K562 (cell line): ENCODE measurements at regions not wholly inside any gene's neighbourhood (a gene's known extent, or its start where the extent isn't known, plus 50 kb on each side); places are given as distances from the start of the nearest gene placed in this dataset.

Source experiments
- C11orf30 ChIP-seq: fragments of 450-650 bp; IDR thresholded peaks from 2 replicates; pipeline ENCODE4 v1.6.1; 2016; ENCODE audit warnings: low read depth, mild to moderate bottlenecking
- CAMTA2 ChIP-seq: fragments of 250-450 bp; sonication (Bioruptor Pico); conservative IDR thresholded peaks from 2 replicates; pipeline ENCODE4 v1.5.1; 2022
- CREM ChIP-seq: IDR thresholded peaks from 2 replicates; pipeline ENCODE4 v1.6.1; 2014; ENCODE audit warnings: antibody characterized with exemption, low read depth
- FOSL1 ChIP-seq: fragments of 200-800 bp; sonication (Bioruptor generic); conservative IDR thresholded peaks from 2 replicates; pipeline ENCODE4 v1.6.1; 2016; ENCODE audit warnings: missing genetic modification characterization, missing compliant biosample characterization
- FOXK2 ChIP-seq, 2 experiments: fragments of 450-650 bp; IDR thresholded peaks in 1 of 2; conservative IDR thresholded peaks in 1 of 2; 2 replicates each; pipeline ENCODE4 v1.6.1; 2016; ENCODE audit warnings: low read depth in 2 of 2, mild to moderate bottlenecking in 1 of 2
- HDAC1 ChIP-seq, 2 experiments: fragments of 450-650 bp; IDR thresholded peaks; 2 replicates each; pipeline ENCODE4 v1.6.1; 2016 to 2017; ENCODE audit warnings: inconsistent platforms in 1 of 2, mild to moderate bottlenecking in 1 of 2, moderate library complexity in 1 of 2
- ILK ChIP-seq: fragments of 450-650 bp; IDR thresholded peaks from 2 replicates; pipeline ENCODE4 v1.6.1; 2016; ENCODE audit warnings: missing genetic modification characterization, low read depth, mild to moderate bottlenecking, missing compliant biosample characterization, moderate library complexity, borderline replicate concordance
- KLF1 ChIP-seq: fragments of 450-650 bp; IDR thresholded peaks from 2 replicates; pipeline ENCODE4 v1.6.1; 2016; ENCODE audit warnings: missing genetic modification characterization, missing compliant biosample characterization
- L3MBTL2 ChIP-seq: fragments of 450-650 bp; IDR thresholded peaks from 2 replicates; pipeline ENCODE4 v1.6.1; 2016; ENCODE audit warnings: mild to moderate bottlenecking, moderate library complexity
- MAZ ChIP-seq, 2 experiments: fragments of 450-650 bp in 1 of 2; sonication (generic) in 1 of 2; formaldehyde crosslinking; IDR thresholded peaks in 1 of 2; conservative IDR thresholded peaks in 1 of 2; 2 replicates each; pipeline versions ENCODE4 v1.4.0 to v1.5.0; 2020; ENCODE audit warnings: mild to moderate bottlenecking in 1 of 2, missing genetic modification reagents in 1 of 2
- MTA3 ChIP-seq: fragments of 450-650 bp; formaldehyde crosslinking; IDR thresholded peaks from 2 replicates; pipeline ENCODE4 v1.6.1; 2017; ENCODE audit warnings: mild to moderate bottlenecking, borderline replicate concordance
- MYC ChIP-seq, 2 experiments: fragments of 250-450 bp in 1 of 2; sonication (Bioruptor Pico) in 1 of 2; IDR thresholded peaks; 2 replicates each; pipeline versions ENCODE4 v1.5.1 to v1.6.1; 2012 to 2021; ENCODE audit warnings: low read depth in 2 of 2, borderline replicate concordance in 1 of 2, improper control_type of control experiment in 1 of 2, low read length in 1 of 2, mild to moderate bottlenecking in 1 of 2, moderate library complexity in 1 of 2
- NBN ChIP-seq: fragments of 450-650 bp; IDR thresholded peaks from 2 replicates; pipeline ENCODE4 v1.6.1; 2016; ENCODE audit warnings: low read depth, mild to moderate bottlenecking
- NR2C2 ChIP-seq, 2 experiments: fragments of 200-800 bp in 1 of 2; sonication (Bioruptor generic) in 1 of 2; sonication (generic) in 1 of 2; formaldehyde crosslinking in 1 of 2; IDR thresholded peaks; 2 replicates each; pipeline versions ENCODE4 v1.6.1 to v1.8.0; 2016 to 2022; ENCODE audit warnings: mild to moderate bottlenecking in 1 of 2, missing compliant biosample characterization in 1 of 2, missing genetic modification characterization in 1 of 2, missing genetic modification reagents in 1 of 2
- PHF21A ChIP-seq: fragments of 450-650 bp; IDR thresholded peaks from 2 replicates; pipeline ENCODE4 v1.6.1; 2017; ENCODE audit warnings: low read depth, borderline replicate concordance
- SMARCA4 ChIP-seq: fragments of 450-650 bp; IDR thresholded peaks from 2 replicates; pipeline ENCODE4 v1.6.1; 2016
- SMARCA5 ChIP-seq: fragments of 450-650 bp; IDR thresholded peaks from 2 replicates; pipeline ENCODE4 v1.6.1; 2016
- ZNF507 ChIP-seq: conservative IDR thresholded peaks from 2 replicates; pipeline ENCODE4 v1.6.1; 2017; ENCODE audit warnings: missing genetic modification characterization, missing compliant biosample characterization
- TF ChIP-seq, protein P1 (sequence below): fragments of 450-650 bp; IDR thresholded peaks from 2 replicates; pipeline ENCODE4 v1.6.1; 2016
- TF ChIP-seq, protein P2 (sequence below): sonication (generic); formaldehyde crosslinking; IDR thresholded peaks from 2 replicates; pipeline ENCODE4 v1.8.0; 2022; ENCODE audit warnings: missing genetic modification reagents, mild to moderate bottlenecking, moderate library complexity, borderline replicate concordance
- TF ChIP-seq, protein P3 (sequence below): fragments of 450-650 bp; formaldehyde crosslinking; IDR thresholded peaks from 2 replicates; pipeline ENCODE4 v1.4.0; 2020; ENCODE audit warnings: mild to moderate bottlenecking, mixed read lengths
- TF ChIP-seq, protein P4 (sequence below): sonication (generic); formaldehyde crosslinking; IDR thresholded peaks from 2 replicates; pipeline ENCODE4 v1.8.0; 2023; ENCODE audit warnings: mild to moderate bottlenecking, missing genetic modification reagents
- TF ChIP-seq, protein P5 (sequence below): sonication (generic); formaldehyde crosslinking; IDR thresholded peaks from 2 replicates; pipeline ENCODE4 v1.8.1; 2022; ENCODE audit warnings: missing genetic modification reagents

DNA sequence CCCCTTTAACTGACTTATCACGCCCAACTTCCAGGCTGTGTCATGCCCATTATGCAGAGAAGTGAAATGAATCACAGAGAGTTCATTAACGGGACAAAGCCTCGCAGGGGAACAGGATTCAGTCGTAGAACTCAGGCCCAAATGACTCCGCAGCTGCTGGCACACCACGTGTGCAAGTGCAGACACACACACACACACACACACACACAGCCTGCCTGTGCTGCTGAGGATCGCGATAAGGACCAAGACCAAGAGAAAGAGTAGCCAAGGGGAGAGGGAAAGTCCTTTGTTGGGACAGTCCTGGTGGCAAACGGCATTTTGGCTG lies 90.0 kb upstream of the TAF1B start (continued):
- TF ChIP-seq, protein P1, sequence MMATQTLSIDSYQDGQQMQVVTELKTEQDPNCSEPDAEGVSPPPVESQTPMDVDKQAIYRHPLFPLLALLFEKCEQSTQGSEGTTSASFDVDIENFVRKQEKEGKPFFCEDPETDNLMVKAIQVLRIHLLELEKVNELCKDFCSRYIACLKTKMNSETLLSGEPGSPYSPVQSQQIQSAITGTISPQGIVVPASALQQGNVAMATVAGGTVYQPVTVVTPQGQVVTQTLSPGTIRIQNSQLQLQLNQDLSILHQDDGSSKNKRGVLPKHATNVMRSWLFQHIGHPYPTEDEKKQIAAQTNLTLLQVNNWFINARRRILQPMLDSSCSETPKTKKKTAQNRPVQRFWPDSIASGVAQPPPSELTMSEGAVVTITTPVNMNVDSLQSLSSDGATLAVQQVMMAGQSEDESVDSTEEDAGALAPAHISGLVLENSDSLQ, result peak; percentile 49; the same call in 1 of the 2 replicates
- TF ChIP-seq, protein P2, sequence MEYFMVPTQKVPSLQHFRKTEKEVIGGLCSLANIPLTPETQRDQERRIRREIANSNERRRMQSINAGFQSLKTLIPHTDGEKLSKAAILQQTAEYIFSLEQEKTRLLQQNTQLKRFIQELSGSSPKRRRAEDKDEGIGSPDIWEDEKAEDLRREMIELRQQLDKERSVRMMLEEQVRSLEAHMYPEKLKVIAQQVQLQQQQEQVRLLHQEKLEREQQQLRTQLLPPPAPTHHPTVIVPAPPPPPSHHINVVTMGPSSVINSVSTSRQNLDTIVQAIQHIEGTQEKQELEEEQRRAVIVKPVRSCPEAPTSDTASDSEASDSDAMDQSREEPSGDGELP, result peak; percentile 70; the same call in 1 of the 2 replicates
- TF ChIP-seq, protein P3, sequence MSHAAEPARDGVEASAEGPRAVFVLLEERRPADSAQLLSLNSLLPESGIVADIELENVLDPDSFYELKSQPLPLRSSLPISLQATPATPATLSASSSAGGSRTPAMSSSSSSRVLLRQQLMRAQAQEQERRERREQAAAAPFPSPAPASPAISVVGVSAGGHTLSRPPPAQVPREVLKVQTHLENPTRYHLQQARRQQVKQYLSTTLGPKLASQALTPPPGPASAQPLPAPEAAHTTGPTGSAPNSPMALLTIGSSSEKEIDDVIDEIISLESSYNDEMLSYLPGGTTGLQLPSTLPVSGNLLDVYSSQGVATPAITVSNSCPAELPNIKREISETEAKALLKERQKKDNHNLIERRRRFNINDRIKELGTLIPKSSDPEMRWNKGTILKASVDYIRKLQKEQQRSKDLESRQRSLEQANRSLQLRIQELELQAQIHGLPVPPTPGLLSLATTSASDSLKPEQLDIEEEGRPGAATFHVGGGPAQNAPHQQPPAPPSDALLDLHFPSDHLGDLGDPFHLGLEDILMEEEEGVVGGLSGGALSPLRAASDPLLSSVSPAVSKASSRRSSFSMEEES (CRISPR knock-in tag), result no peak
- TF ChIP-seq PHF21A (peak; percentile 95; the same call in 1 of the 2 replicates), FOSL1 (tag) (peak; percentile 75), NR2C2 (CRISPR knock-in tag; IDR thresholded peaks at IDR 0.05) (0 out of 2 replicates have a peak, but pooled peaks have one; percentile 23), NR2C2 (tag; IDR thresholded peaks at IDR 0.05) (0 out of 2 replicates have a peak, but pooled peaks have one; percentile 17), MAZ (CRISPR knock-in tag; conservative IDR thresholded peaks at IDR 0.05 in 1 of 2, IDR thresholded peaks at IDR 0.05 in 1 of 2) (0 out of 4 replicates have a peak, but pooled peaks of 1 of the 2 experiments have one; percentile 24), HDAC1 (IDR thresholded peaks at IDR 0.05) (peak in 1 of 2 experiments; percentile 81; a peak in 2 of 4 replicates), C11orf30 (peak; percentile 37; the same call in 1 of the 2 replicates), NBN (peak; percentile 71), MTA3 (peak; percentile 36; the same call in 1 of the 2 replicates), CREM (no peak; the same call in 1 of the 2 replicates), SMARCA5 (peak; percentile 79), CAMTA2 (CRISPR knock-in tag) (no peak), KLF1 (tag) (0 out of 2 replicates have a peak, but pooled peaks have one; percentile 21), MYC (IDR thresholded peaks at IDR 0.05; ENCODE audit: low read depth, low read length) (peak; percentile 78), MYC (CRISPR knock-in tag; IDR thresholded peaks at IDR 0.05; ENCODE audit: borderline replicate concordance, low read depth) (no peak), SMARCA4 (peak; percentile 86), ZNF507 (tag) (no peak), ILK (tag) (no peak), L3MBTL2 (peak; percentile 85), FOXK2 (conservative IDR thresholded peaks at IDR 0.05 in 1 of 2, IDR thresholded peaks at IDR 0.05 in 1 of 2; ENCODE audit: low read depth in 2 of 2) (peak in 1 of 2 experiments; percentile 37; a peak in 1 of 4 replicates)
- TF ChIP-seq, protein P4, sequence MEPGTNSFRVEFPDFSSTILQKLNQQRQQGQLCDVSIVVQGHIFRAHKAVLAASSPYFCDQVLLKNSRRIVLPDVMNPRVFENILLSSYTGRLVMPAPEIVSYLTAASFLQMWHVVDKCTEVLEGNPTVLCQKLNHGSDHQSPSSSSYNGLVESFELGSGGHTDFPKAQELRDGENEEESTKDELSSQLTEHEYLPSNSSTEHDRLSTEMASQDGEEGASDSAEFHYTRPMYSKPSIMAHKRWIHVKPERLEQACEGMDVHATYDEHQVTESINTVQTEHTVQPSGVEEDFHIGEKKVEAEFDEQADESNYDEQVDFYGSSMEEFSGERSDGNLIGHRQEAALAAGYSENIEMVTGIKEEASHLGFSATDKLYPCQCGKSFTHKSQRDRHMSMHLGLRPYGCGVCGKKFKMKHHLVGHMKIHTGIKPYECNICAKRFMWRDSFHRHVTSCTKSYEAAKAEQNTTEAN (CRISPR knock-in tag), result 0 out of 2 replicates have a peak, but pooled peaks have one; percentile 81
- TF ChIP-seq, protein P5, sequence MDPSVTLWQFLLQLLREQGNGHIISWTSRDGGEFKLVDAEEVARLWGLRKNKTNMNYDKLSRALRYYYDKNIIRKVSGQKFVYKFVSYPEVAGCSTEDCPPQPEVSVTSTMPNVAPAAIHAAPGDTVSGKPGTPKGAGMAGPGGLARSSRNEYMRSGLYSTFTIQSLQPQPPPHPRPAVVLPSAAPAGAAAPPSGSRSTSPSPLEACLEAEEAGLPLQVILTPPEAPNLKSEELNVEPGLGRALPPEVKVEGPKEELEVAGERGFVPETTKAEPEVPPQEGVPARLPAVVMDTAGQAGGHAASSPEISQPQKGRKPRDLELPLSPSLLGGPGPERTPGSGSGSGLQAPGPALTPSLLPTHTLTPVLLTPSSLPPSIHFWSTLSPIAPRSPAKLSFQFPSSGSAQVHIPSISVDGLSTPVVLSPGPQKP (CRISPR knock-in tag), result no peak
